IMR-90 (cell line): ENCODE measurements at regions not wholly inside any gene's neighbourhood (a gene's known extent, or its start where the extent isn't known, plus 50 kb on each side); places are given as distances from the start of the nearest gene placed in this dataset.

ENCODE experiments used
- ATAC-seq: fragments of 200-7000 bp; cut with Tn5 transposase; 2 replicates; pipeline ENCODE4 v1.9.1; 2020; ENCODE audit warnings: low read depth, mild to moderate bottlenecking, moderate library complexity
- BruUV-seq: library from RNA; stranded (reverse); fragments of 400-500 nt; replicated peaks from 2 replicates; lab custom pipeline; 2021; lab: Mats Ljungman, UMichigan
- CTCF ChIA-PET: fragments of 300-600 bp; formaldehyde crosslinking; extraction: SDS; loops from one replicate; lab custom pipeline; 2021; ENCODE audit warnings: antibody characterized with exemption; lab: Yijun Ruan, JAX
- POLR2A ChIA-PET: fragments of 300-600 bp; sonication (Branson Sonifier 250); formaldehyde crosslinking; loops from one replicate; lab custom pipeline; 2022; ENCODE audit warnings: antibody characterized with exemption; ENCODE audit not compliant: unreplicated experiment; lab: Charles Lee
- DNase-seq: peaks from one replicate; pipeline ENCODE4 v3.0.0; 2013
- H2AFZ ChIP-seq: replicated peaks from 2 replicates; pipeline ENCODE3; 2013; ENCODE audit warnings: low read length, mild to moderate bottlenecking; ENCODE audit not compliant: poor library complexity
- H2AK5ac ChIP-seq: 2 replicates; pipeline ENCODE4 v1.6.1; 2013; ENCODE audit warnings: low read depth, low read length, inconsistent platforms
- H2AK9ac ChIP-seq: replicated peaks from 2 replicates; pipeline ENCODE3; 2013; ENCODE audit warnings: mild to moderate bottlenecking, low read depth, low read length, moderate library complexity; ENCODE audit not compliant: poor library complexity
- H2BK120ac ChIP-seq: 2 replicates; pipeline ENCODE4 v1.6.1; 2013; ENCODE audit warnings: low read depth, low read length, inconsistent platforms
- H2BK15ac ChIP-seq: 3 replicates; pipeline ENCODE4 v1.6.1; 2013; ENCODE audit warnings: low read depth, low read length, inconsistent platforms
- H2BK20ac ChIP-seq: 2 replicates; pipeline ENCODE4 v1.6.1; 2013; ENCODE audit warnings: low read depth, mild to moderate bottlenecking, inconsistent platforms, low read length, moderate library complexity
- H2BK5ac ChIP-seq: 2 replicates; pipeline ENCODE4 v1.6.1; 2013; ENCODE audit warnings: mild to moderate bottlenecking, low read depth, low read length, inconsistent platforms; ENCODE audit not compliant: poor library complexity, severe bottlenecking
- H3K14ac ChIP-seq: replicated peaks from 2 replicates; pipeline ENCODE4 v1.6.1; 2013; ENCODE audit warnings: low read depth, low read length, inconsistent platforms
- H3K18ac ChIP-seq: 2 replicates; pipeline ENCODE4 v1.6.1; 2013; ENCODE audit warnings: low read depth, low read length, control low read depth
- H3K23ac ChIP-seq: 2 replicates; pipeline ENCODE4 v1.6.1; 2013; ENCODE audit warnings: low read depth, low read length, inconsistent platforms
- H3K27ac ChIP-seq: 2 replicates; pipeline ENCODE4 v1.5.1; 2013; ENCODE audit warnings: mild to moderate bottlenecking, control low read depth, low read length; ENCODE audit not compliant: insufficient read depth
- H3K27me3 ChIP-seq: 2 replicates; pipeline ENCODE4 v1.6.1; 2013; ENCODE audit warnings: low read length; ENCODE audit not compliant: control insufficient read depth, insufficient read depth
- H3K36me3 ChIP-seq: 2 replicates; pipeline ENCODE4 v1.6.1; 2013; ENCODE audit warnings: low read length, mixed read lengths; ENCODE audit not compliant: control insufficient read depth, insufficient read depth
- H3K4ac ChIP-seq: 2 replicates; pipeline ENCODE4 v1.6.1; 2013; ENCODE audit warnings: low read depth, low read length, inconsistent platforms
- H3K4me1 ChIP-seq: 2 replicates; pipeline ENCODE4 v1.6.1; 2013; ENCODE audit warnings: low read length, mixed read lengths; ENCODE audit not compliant: control insufficient read depth, insufficient read depth
- H3K4me2 ChIP-seq: 2 replicates; pipeline ENCODE4 v1.6.1; 2013; ENCODE audit warnings: low read depth, mild to moderate bottlenecking, control low read depth, low read length, moderate library complexity
- H3K4me3 ChIP-seq: 2 replicates; pipeline ENCODE4 v1.5.1; 2013; ENCODE audit warnings: low read depth, mild to moderate bottlenecking, control low read depth, low read length, moderate library complexity; ENCODE audit not compliant: insufficient read depth
- H3K56ac ChIP-seq: 2 replicates; pipeline ENCODE4 v1.6.1; 2013; ENCODE audit warnings: low read length, inconsistent platforms; ENCODE audit not compliant: insufficient read depth; ENCODE audit errors: extremely low read depth
- H3K79me1 ChIP-seq, 2 experiments: 2 replicates each; pipeline ENCODE4 v1.6.1; 2013; ENCODE audit warnings: low read length in 2 of 2, inconsistent platforms in 1 of 2, low read depth in 1 of 2
- H3K9ac ChIP-seq: 2 replicates; pipeline ENCODE4 v1.6.1; 2013; ENCODE audit warnings: low read depth, low read length, control low read depth
- H3K9me1 ChIP-seq: 2 replicates; pipeline ENCODE4 v1.6.1; 2013; ENCODE audit warnings: low read length, inconsistent platforms; ENCODE audit not compliant: insufficient read depth
- H3K9me3 ChIP-seq: 2 replicates; pipeline ENCODE4 v1.6.1; 2013; ENCODE audit warnings: low read length; ENCODE audit not compliant: control insufficient read depth, insufficient read depth
- H4K20me1 ChIP-seq: 2 replicates; pipeline ENCODE4 v1.6.1; 2013; ENCODE audit warnings: low read length, inconsistent platforms; ENCODE audit not compliant: insufficient read depth
- H4K5ac ChIP-seq: 2 replicates; pipeline ENCODE4 v1.6.1; 2013; ENCODE audit warnings: mild to moderate bottlenecking, low read depth, low read length, control low read depth
- H4K8ac ChIP-seq, 2 experiments: 2 replicates each; pipeline ENCODE4 v1.6.1; 2013; ENCODE audit warnings: low read depth in 2 of 2, low read length in 2 of 2, control low read depth in 1 of 2, inconsistent platforms in 1 of 2
- H4K91ac ChIP-seq: 2 replicates; pipeline ENCODE4 v1.6.1; 2013; ENCODE audit warnings: low read depth, low read length, inconsistent platforms; ENCODE audit not compliant: insufficient read depth
- BHLHE40 ChIP-seq: fragments of 150-350 bp; IDR thresholded peaks from 2 replicates; pipeline ENCODE4 v1.6.1; 2016; ENCODE audit warnings: mild to moderate bottlenecking, low read depth, low read length
- CEBPB ChIP-seq: IDR thresholded peaks from 2 replicates; pipeline ENCODE4 v1.6.1; 2012; ENCODE audit warnings: low read depth, low read length, improper control_type of control experiment
- CHD1 ChIP-seq: IDR thresholded peaks from 2 replicates; pipeline ENCODE4 v1.6.1; 2012; ENCODE audit warnings: low read depth, low read length, improper control_type of control experiment
- FOS ChIP-seq: fragments of 150-350 bp; IDR thresholded peaks from 2 replicates; pipeline ENCODE4 v1.6.1; 2016; ENCODE audit warnings: low read depth, low read length
- MAFK ChIP-seq: IDR thresholded peaks from 2 replicates; pipeline ENCODE4 v1.6.1; 2012; ENCODE audit warnings: low read depth, low read length, improper control_type of control experiment
- MAZ ChIP-seq: IDR thresholded peaks from 2 replicates; pipeline ENCODE4 v1.6.1; 2012; ENCODE audit warnings: low read depth, mild to moderate bottlenecking, low read length, improper control_type of control experiment, moderate library complexity, borderline replicate concordance
- MXI1 ChIP-seq: IDR thresholded peaks from 2 replicates; pipeline ENCODE4 v1.6.1; 2012; ENCODE audit warnings: low read depth, mild to moderate bottlenecking, low read length, moderate library complexity, borderline replicate concordance
- NFE2L2 ChIP-seq: fragments of 150-350 bp; IDR thresholded peaks from 2 replicates; pipeline ENCODE4 v1.6.1; 2016; ENCODE audit warnings: low read depth, mild to moderate bottlenecking, low read length
- POLR2A ChIP-seq: IDR thresholded peaks from 2 replicates; pipeline ENCODE4 v1.6.1; 2012; ENCODE audit warnings: mild to moderate bottlenecking, low read depth, low read length
- RAD21 ChIP-seq: IDR thresholded peaks from 2 replicates; pipeline ENCODE4 v1.6.1; 2012; ENCODE audit warnings: low read length, improper control_type of control experiment
- RCOR1 ChIP-seq: IDR thresholded peaks from 2 replicates; pipeline ENCODE4 v1.6.1; 2012; ENCODE audit warnings: mild to moderate bottlenecking, low read length, improper control_type of control experiment; ENCODE audit not compliant: insufficient replicate concordance
- RFX5 ChIP-seq: IDR thresholded peaks from 2 replicates; pipeline ENCODE4 v1.8.0; 2012; ENCODE audit warnings: low read depth, mild to moderate bottlenecking, low read length, moderate library complexity
- SMC3 ChIP-seq: fragments of 150-350 bp; IDR thresholded peaks from 2 replicates; pipeline ENCODE4 v1.6.1; 2016; ENCODE audit warnings: low read depth, mild to moderate bottlenecking, antibody characterized with exemption, low read length, moderate library complexity
- USF2 ChIP-seq: fragments of 150-350 bp; IDR thresholded peaks from 2 replicates; pipeline ENCODE4 v1.6.1; 2017; ENCODE audit warnings: mild to moderate bottlenecking, antibody characterized with exemption, low read length, low read depth
- WGBS, 2 experiments: methylation state at CpG; one replicate each; pipeline versions ENCODE4 v1.1.5 to v1.1.7; 2013; ENCODE audit warnings: missing lambda C conversion rate in 2 of 2; ENCODE audit not compliant: insufficient read length in 1 of 2; ENCODE audit errors: extremely low coverage in 2 of 2; 5-methylcytosine and 5-hydroxymethylcytosine counted together
- dilution Hi-C: fragments of 300-500 bp; cut with HindIII; formaldehyde crosslinking; loops from one replicate; pipeline ENCODE4 v1.14.3; 2018; ENCODE audit warnings: low sequenced_read_pairs; ENCODE audit not compliant: unreplicated experiment
- in situ Hi-C: fragments of 300-500 bp; cut with MboI; formaldehyde crosslinking; loops from 3 replicates; pipeline ENCODE4 v1.14.3; 2019; ENCODE audit warnings: low sequenced_read_pairs, inconsistent platforms, mixed read lengths
- intact Hi-C: fragments of 100-400 bp; cut with micrococcal nuclease; formaldehyde crosslinking; loops from 2 replicates; pipeline ENCODE4 v1.10.0; 2022

GRCh38 chr11:29669310-29669709 lies 347.5 kb downstream of the KCNA4 start:
- in situ Hi-C loops (no loop called here), dilution Hi-C loops (no loop called here), intact Hi-C loops (no loop called here)
- no TSS peak for BruUV-seq
- no peak overlapping the region for H4K91ac ChIP-seq
- DNase-seq (no peak), ATAC-seq (no peak)
- H3K9me3 ChIP-seq = no peaks in the 10 kb centered on the region
- H3K14ac ChIP-seq = no peak overlapping the region
- no peak overlapping the region for H3K23ac ChIP-seq
- no peak overlapping the region for H2BK20ac ChIP-seq
- ChIA-PET CTCF (no interaction called here), POLR2A (no interaction called here)
- H4K8ac ChIP-seq = no peak overlapping the region
- no peak overlapping the region for H2AK9ac ChIP-seq
- H4K20me1 ChIP-seq = no peaks in the 10 kb centered on the region
- no peak overlapping the region for H3K18ac ChIP-seq
- no peak overlapping the region for H3K27ac ChIP-seq
- no peak overlapping the region for H2BK15ac ChIP-seq
- H3K56ac ChIP-seq = no peak overlapping the region
- no peaks in the 10 kb centered on the region for H3K9me1 ChIP-seq
- H2BK120ac ChIP-seq = no peak overlapping the region
- no peaks in the 10 kb centered on the region for H3K79me1 ChIP-seq
- H4K5ac ChIP-seq = no peak overlapping the region
- no peak overlapping the region for H3K9ac ChIP-seq
- H2AFZ ChIP-seq = no peak overlapping the region
- TF ChIP-seq RCOR1 (no peak), MXI1 (no peak), MAZ (no peak), RFX5 (no peak), CHD1 (no peak), CEBPB (no peak), RAD21 (no peak), BHLHE40 (no peak), NFE2L2 (no peak), USF2 (no peak), POLR2A (no peak), MAFK (no peak), SMC3 (no peak), FOS (no peak)
- H3K27me3 ChIP-seq = no peaks in the 10 kb centered on the region
- no peak overlapping the region for H2AK5ac ChIP-seq
- WGBS, 2 experiments = no CpG with 5 or more reads among the region's 5 CpGs
- no peaks in the 10 kb centered on the region for H3K4me1 ChIP-seq
- H3K36me3 ChIP-seq = no peaks in the 10 kb centered on the region
- no peak overlapping the region for H2BK5ac ChIP-seq
- H3K4me3 ChIP-seq = no peak overlapping the region
- no peak overlapping the region for H3K4ac ChIP-seq
- no peak overlapping the region for H3K4me2 ChIP-seq
